Right cardiac atrium (tissue), 5 donors: ENCODE measurements at regions not wholly inside any gene's neighbourhood (a gene's known extent, or its start where the extent isn't known, plus 50 kb on each side); places are given as distances from the start of the nearest gene placed in this dataset.

Experiments used
- ATAC-seq, 2 donors: fragments of 200-7000 bp; cut with Tn5 transposase; one replicate each; pipeline versions ENCODE4 v1.8.0 to v1.9.1; 2020; ENCODE audit warnings: moderate library complexity in 2 of 2, mild to moderate bottlenecking in 1 of 2
- DNase-seq, 3 donors: peaks; one replicate each; pipeline ENCODE4 v3.0.0-alpha.2; 2020
- H3K27ac ChIP-seq: one replicate; pipeline ENCODE4 v1.5.1; 2013; ENCODE audit warnings: mild to moderate bottlenecking, low read length, control low read depth, moderate library complexity
- H3K27me3 ChIP-seq: one replicate; pipeline ENCODE4 v1.6.1; 2013; ENCODE audit not compliant: control insufficient read depth, insufficient read depth
- H3K4me1 ChIP-seq: one replicate; pipeline ENCODE4 v1.6.1; 2013; ENCODE audit warnings: low read length; ENCODE audit not compliant: control insufficient read depth, insufficient read depth
- H3K4me3 ChIP-seq: one replicate; pipeline ENCODE4 v1.5.1; 2013; ENCODE audit warnings: low read length, control low read depth
- H3K9me3 ChIP-seq: one replicate; pipeline ENCODE4 v1.6.1; 2013; ENCODE audit warnings: low read length; ENCODE audit not compliant: control insufficient read depth
- WGBS: extraction: QIAGEN DNeasy Blood & Tissue Kit; methylation state at CpG from one replicate; pipeline ENCODE4 v1.1.7; 2013; 5-methylcytosine and 5-hydroxymethylcytosine counted together
- intact Hi-C, 4 donors: fragments of 100-400 bp; cut with DNase I; formaldehyde crosslinking; loops; one replicate each; pipeline versions ENCODE4 v1.11.0 to v1.14.0; 2022 to 2023
- donor health status: healthy with polysubstance abuse.
- donor health status: DM: no; HTN: yes; CAD: no.
- donor health status: DM: no; HTN: no; CAD: no.
- donor health status: DM: no; HTN: yes; CAD: no; lungs with severe emphysema.
- donor health status: DM: yes; HTN: yes; CAD: no.

- H3K27ac ChIP-seq, result no peak overlapping the region
- no peak for ATAC-seq
- H3K9me3 ChIP-seq, result no peaks in the 10 kb centered on the region
- no peaks in the 10 kb centered on the region for H3K27me3 ChIP-seq
- intact Hi-C loops, result no loop called here
- no peak for DNase-seq
- H3K4me1 ChIP-seq, result no peaks in the 10 kb centered on the region
- no peak overlapping the region for H3K4me3 ChIP-seq
- WGBS, result 89% methylated on average over 3 of the region's 3 CpGs
Measured at GRCh38 chr3:154762486-154762885, 317.6 kb upstream of the MME start.

- no peak for DNase-seq
- Histone ChIP-seq H3K27me3 (no peaks in the 10 kb centered on the region), H3K4me3 (no peak overlapping the region), H3K4me1 (no peaks in the 10 kb centered on the region), H3K27ac (no peak overlapping the region), H3K9me3 (no peaks in the 10 kb centered on the region)
- intact Hi-C loops, result loop anchor here in 1 of 4 donors (10.0 kb wide), 1 partner anchor 565 kb away; no protein-coding TSS in a partner anchor
- ATAC-seq, result no peak
- WGBS, result 78% methylated on average over 3 of the region's 3 CpGs
Measured at GRCh38 chr3:154759966-154760365, 320.2 kb upstream of the MME start.

- Histone ChIP-seq H3K4me3 (no peak overlapping the region), H3K4me1 (no peaks in the 10 kb centered on the region), H3K27me3 (no peaks in the 10 kb centered on the region), H3K27ac (no peak overlapping the region), H3K9me3 (no peaks in the 10 kb centered on the region)
- 24% methylated on average over 5 of the region's 5 CpGs for WGBS
- no peak for DNase-seq
- intact Hi-C loops, result loop anchor here in 1 of 4 donors (10.0 kb wide), 1 partner anchor 567 kb away; no protein-coding TSS in a partner anchor
- ATAC-seq, result no peak
Measured at GRCh38 chr3:154758109-154758868, 321.8 kb upstream of the MME start.

GRCh38 chr3:154753101-154753500 lies 323.1 kb upstream of the GPR149 start:
- intact Hi-C loops, result loop anchor here in 1 of 4 donors (10.0 kb wide), 1 partner anchor 572 kb away; no protein-coding TSS in a partner anchor
- Histone ChIP-seq H3K4me3 (no peak overlapping the region), H3K27me3 (no peaks in the 10 kb centered on the region), H3K9me3 (no peaks in the 10 kb centered on the region), H3K27ac (no peak overlapping the region), H3K4me1 (no peaks in the 10 kb centered on the region)
- no peak for DNase-seq
- WGBS, result 88% methylated on average over 1 of the region's 1 CpG
- ATAC-seq, result no peak

GRCh38 chr3:154749514-154749913 lies 319.5 kb upstream of the GPR149 start:
- H3K4me1 ChIP-seq, result no peaks in the 10 kb centered on the region
- H3K9me3 ChIP-seq, result no peaks in the 10 kb centered on the region
- WGBS, result 76% methylated on average over 3 of the region's 3 CpGs
- intact Hi-C loops, result no loop called here
- no peak overlapping the region for H3K27ac ChIP-seq
- ATAC-seq (no peak), DNase-seq (no peak)
- no peak overlapping the region for H3K4me3 ChIP-seq
- no peaks in the 10 kb centered on the region for H3K27me3 ChIP-seq

GRCh38 chr3:154745929-154746328 lies 315.9 kb upstream of the GPR149 start:
- Histone ChIP-seq H3K27ac (no peak overlapping the region), H3K4me3 (no peak overlapping the region), H3K27me3 (no peaks in the 10 kb centered on the region), H3K4me1 (no peaks in the 10 kb centered on the region), H3K9me3 (no peaks in the 10 kb centered on the region)
- intact Hi-C loops, result no loop called here
- no peak for ATAC-seq
- DNase-seq, result no peak
- WGBS, result 48% methylated on average over 1 of the region's 1 CpG

- ATAC-seq (no peak), DNase-seq (no peak)
- H3K27ac ChIP-seq, result no peak overlapping the region
- intact Hi-C loops, result no loop called here
- no peaks in the 10 kb centered on the region for H3K4me1 ChIP-seq
- H3K4me3 ChIP-seq, result no peak overlapping the region
- H3K9me3 ChIP-seq, result no peaks in the 10 kb centered on the region
- H3K27me3 ChIP-seq, result no peaks in the 10 kb centered on the region
Measured at GRCh38 chr3:154745122-154745521, 315.1 kb upstream of the GPR149 start.

GRCh38 chr3:154743418-154743817 lies 313.4 kb upstream of the GPR149 start:
- no peak for DNase-seq
- ATAC-seq, result no peak
- intact Hi-C loops, result no loop called here
- no peaks in the 10 kb centered on the region for H3K9me3 ChIP-seq
- no peaks in the 10 kb centered on the region for H3K4me1 ChIP-seq
- no peak overlapping the region for H3K27ac ChIP-seq
- no peaks in the 10 kb centered on the region for H3K27me3 ChIP-seq
- H3K4me3 ChIP-seq, result no peak overlapping the region

GRCh38 chr3:154734468-154734867 lies 304.5 kb upstream of the GPR149 start:
- ATAC-seq (no peak), DNase-seq (no peak)
- H3K4me1 ChIP-seq, result no peaks in the 10 kb centered on the region
- H3K27me3 ChIP-seq, result no peaks in the 10 kb centered on the region
- WGBS, result 74% methylated on average over 1 of the region's 1 CpG
- intact Hi-C loops, result no loop called here
- no peaks in the 10 kb centered on the region for H3K9me3 ChIP-seq
- no peak overlapping the region for H3K27ac ChIP-seq
- H3K4me3 ChIP-seq, result no peak overlapping the region

- Histone ChIP-seq H3K9me3 (no peaks in the 10 kb centered on the region), H3K4me1 (no peaks in the 10 kb centered on the region), H3K4me3 (no peak overlapping the region), H3K27me3 (no peaks in the 10 kb centered on the region), H3K27ac (no peak overlapping the region)
- whole genome bisulfite sequencing, result 46% methylated on average over 1 of the region's 1 CpG
- DNase-seq (no peak), ATAC-seq (no peak)
- intact Hi-C loops, result no loop called here
Measured at GRCh38 chr3:154730186-154730585, 300.2 kb upstream of the GPR149 start.

- no peak overlapping the region for H3K4me3 ChIP-seq
- no peaks in the 10 kb centered on the region for H3K4me1 ChIP-seq
- no peaks in the 10 kb centered on the region for H3K27me3 ChIP-seq
- ATAC-seq (no peak), DNase-seq (no peak)
- intact Hi-C loops, result no loop called here
- no peaks in the 10 kb centered on the region for H3K9me3 ChIP-seq
- no peak overlapping the region for H3K27ac ChIP-seq
- 61% methylated on average over 2 of the region's 2 CpGs for WGBS
Measured at GRCh38 chr3:154729741-154730140, 299.8 kb upstream of the GPR149 start.

- intact Hi-C loops, result no loop called here
- Histone ChIP-seq H3K4me1 (no peaks in the 10 kb centered on the region), H3K27ac (no peak overlapping the region), H3K27me3 (no peaks in the 10 kb centered on the region), H3K4me3 (no peak overlapping the region), H3K9me3 (no peaks in the 10 kb centered on the region)
- DNase-seq, result no peak
- 86% methylated on average over 1 of the region's 1 CpG for WGBS
- ATAC-seq, result no peak
Measured at GRCh38 chr3:154728285-154728684, 298.3 kb upstream of the GPR149 start.
